HPDE6-E6E7 (cell line): ENCODE measurements at regions not wholly inside any gene's neighbourhood (a gene's known extent, or its start where the extent isn't known, plus 50 kb on each side); places are given as distances from the start of the nearest gene placed in this dataset.
"Not testable (repeated sequence)": the region's sequence is repeated elsewhere in the genome, so short reads cannot be mapped to it uniquely, and the experiment has no call there.

Source experiments
- DNase-seq: peaks from one replicate; pipeline ENCODE4 v3.0.0; 2011; ENCODE audit warnings: missing footprints; ENCODE audit errors: extremely low spot score

DNA sequence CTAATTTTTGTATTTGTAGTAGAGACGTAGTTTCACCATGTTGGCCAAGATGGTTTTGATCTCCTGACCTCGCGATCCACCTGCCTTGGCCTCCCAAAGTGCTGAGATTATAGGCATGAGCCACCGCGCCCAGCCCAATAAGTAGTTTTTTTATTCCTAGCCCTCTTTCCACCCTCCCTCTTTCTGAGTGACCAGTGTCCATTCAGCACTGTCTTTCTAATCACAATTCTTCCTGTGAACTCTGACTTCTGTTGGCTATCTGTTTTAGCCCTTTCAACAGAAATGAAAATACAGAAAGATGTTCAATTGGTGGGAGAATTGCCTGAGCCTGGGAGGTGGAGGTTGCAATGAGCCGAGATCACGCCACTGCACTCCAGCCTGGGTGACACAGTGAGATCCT lies 122.3 kb upstream of the LIFR start:
- DNase-seq = not testable (repeated sequence)

DNA sequence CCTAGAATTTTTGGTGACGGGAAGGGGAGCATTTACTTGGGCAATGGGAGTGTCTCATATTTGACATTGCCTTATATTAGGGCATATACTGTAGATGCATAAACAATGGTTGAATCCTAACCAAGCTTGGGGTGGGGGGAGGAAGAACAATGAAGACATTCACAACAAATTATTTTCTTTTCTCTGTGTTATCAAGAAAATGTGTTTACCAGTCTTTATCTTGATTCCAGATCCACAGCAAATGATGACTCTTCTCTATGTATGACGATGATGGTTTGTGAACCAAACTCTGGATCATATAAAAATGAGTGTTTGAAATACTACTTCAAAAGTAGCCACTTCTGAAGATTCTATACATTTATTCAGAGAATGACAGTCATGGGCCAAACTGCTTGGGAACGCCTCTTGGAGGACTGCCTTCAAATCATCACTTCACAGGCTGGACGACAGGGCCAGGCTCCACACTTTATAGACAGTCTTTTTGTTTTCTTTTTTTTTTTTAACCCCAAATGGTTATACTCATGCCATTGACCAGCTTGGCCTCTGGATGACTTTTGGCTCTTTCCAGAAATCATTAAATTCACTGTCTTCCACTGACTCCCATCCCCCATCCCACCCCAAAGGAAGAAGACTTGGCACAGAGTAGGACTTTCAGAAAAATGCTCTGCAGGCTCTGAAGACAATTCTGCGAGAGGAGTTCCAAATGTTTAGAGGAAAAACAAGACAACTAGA lies 123.8 kb upstream of the LIFR start:
- DNase-seq = no peak

DNA sequence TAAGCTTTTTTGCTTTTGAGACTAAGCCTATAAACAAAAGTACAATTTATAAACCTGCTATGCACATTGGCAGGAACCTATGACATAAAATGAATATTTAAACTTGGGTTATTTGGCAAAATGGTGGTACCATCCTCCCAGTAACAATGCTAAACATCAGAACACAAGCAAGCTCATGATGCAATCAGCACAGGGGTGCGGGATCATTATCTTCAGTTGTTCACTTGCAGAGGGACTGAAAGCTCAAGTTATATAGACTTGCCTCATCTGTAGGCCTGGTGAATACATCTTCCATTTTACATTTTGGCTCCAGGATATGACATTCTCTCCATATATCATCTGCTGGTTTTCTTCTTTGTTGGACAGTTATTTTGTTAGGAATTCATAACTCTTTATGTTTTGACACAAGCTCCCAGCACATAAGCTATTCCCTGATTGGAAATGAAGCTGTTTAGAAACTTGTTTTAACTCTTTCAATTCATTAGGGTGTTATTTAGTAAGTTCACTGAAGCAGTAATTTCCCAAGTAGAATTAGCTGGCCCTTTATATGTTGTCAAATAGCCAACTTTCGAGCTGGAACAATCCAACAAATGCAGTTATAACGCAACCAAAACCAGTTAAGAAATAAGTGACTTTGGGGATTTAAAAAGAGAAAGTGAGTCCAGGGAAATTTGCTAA lies 124.7 kb upstream of the LIFR start:
- DNase-seq = no peak

DNA sequence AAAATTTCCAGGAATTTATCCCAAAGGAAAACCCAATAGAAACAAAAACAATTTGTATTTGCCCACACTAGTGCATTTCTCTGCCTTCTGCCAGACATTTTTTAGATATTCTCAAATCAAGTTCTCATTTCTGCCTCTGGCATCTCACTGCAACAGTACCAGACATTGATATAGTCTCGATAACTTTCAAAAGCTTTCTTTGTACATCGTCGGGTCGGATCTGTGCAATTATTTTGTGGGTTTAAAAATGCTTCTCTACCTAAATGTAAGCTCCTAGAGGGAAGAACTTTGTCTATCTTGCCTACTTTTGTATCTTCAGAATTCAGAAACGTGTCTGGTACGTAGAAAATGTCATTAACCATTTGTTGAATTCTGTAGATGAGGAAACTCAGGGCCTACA lies 125.5 kb upstream of the LIFR start:
- no peak for DNase-seq

DNA sequence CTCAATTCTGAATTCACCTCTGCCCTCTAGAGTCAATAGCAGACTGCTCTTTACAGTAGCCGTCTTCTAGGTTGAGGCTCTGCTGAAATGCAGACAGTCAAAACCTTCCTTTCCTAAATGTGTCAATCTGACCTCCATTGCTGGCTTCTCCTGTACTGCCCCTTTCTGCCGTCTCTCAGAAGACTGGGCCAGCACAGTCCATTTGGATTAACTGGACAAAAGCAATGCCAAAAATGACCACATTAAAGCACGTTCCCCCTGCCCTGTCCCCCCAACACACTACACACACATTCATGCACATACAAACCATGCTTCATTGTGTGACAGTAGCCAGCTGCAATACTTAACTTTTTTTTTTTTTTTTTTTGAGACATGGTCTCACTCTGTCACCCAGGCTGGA lies 130.2 kb upstream of the LIFR start:
- no peak for DNase-seq

DNA sequence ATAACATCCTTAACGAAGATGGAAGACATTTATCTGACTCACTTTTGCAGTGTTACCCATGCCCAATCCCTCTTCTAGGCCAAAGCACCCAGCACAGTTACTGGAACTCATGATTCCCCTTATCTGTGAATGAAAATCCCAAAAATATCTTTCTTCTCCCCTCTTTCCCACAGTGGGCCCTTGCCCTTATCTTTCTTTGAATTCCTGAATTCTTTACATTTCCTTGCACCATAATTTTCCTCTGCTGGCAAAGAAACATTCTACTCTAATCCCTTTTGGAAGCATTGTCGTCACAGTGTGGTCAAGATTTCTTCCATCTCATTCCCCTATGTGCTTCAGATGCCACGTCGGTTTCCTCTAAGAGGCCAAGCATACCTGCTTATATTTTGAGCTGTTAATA lies 135.9 kb upstream of the LIFR start:
- no peak for DNase-seq

DNA sequence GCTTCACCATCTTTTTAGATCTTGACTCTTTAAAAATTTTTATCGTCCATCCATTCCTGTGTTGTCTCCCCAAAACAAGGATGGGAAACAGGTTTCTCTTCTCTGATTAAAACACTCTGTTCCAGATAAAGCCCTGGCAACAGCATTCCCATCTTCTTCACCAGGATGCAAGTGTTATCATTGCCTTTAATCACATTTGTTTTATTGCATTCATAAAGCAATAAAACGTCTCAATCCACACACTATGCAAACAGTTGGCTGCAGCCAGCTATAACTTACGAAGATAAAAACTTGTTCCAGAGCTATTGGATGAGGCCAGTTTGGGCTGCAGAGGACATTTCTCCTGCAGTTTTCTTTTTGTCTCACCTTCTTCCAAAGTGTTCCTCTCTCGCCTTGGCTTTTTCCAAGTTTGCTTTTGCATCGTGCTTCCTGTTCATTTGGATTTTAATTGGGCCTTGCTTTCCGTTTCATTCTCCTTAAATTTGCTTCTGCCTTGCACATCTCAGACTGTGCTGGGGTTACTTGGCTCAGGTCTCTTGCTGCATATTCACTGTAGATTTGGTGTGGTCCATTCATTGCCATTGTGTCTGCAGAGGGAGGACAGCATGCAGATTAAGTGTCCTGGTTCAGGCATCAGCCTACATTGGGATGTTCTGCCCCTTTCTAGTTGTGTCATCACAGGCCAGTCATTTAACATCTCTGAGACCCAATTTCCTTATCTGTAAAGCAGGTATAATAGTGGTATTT lies 136.5 kb upstream of the LIFR start:
- DNase-seq = no peak

DNA sequence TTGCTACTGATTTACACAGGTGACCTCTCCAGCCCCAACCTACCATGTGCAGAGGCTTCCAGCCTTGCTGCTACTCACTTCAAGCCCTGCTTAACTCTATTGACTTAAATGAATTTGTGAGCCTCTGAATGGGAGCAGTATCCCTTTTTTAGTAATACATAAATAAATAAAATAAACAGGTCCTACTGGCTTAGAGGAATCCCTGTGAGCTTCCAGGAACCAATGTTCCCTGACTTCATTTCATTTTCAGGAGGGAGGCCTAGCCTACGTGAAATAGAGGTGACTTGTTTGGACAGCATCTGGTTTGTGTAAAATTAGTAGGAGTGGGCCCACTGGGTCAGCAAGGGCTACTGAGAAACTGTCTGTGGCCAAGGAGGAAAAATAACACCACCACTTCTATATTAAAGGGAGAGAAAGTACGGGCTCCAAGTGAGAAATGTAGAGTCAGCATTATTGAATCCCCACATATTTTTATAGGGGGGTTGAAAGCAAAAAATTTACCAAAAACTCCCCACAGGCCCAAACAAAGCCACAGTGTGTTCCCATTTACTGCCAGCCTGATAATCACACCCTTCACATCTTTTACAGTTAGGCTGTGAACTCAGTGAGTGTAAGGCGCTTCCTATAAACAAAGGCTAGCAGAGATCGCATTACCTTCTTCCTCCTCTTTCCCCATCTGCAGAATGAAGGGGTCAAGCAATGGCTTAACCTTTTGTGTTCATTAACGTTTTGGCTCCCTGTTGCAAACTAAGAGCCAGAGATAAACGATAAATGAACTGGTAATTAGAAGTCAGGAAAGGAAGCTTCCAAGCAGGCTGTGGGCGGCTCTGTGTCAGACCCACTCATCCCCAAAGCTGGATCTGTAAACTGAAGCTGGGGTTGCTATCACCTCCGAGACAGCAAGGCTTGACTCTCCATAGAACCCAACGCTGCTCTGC lies 138.8 kb upstream of the LIFR start:
- no peak for DNase-seq

DNA sequence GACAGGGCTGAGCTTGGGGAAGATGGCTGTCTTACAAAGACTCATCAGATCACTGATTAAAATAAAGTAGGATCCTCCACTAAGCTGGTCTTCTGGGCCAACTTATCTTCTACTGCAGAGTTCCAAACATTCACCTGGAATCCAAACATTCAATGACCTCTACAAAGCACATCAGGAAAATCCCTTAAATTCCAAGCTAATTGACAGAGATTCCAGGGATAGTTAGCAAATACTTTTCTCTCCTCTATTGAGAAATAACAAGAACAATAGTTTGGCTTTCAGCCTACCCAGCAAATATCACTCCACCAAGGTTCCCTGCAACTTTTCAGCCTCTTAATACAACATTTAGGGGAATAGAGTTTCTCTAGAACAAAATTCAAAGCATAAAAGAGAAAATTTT lies 140.6 kb upstream of the LIFR start:
- no peak for DNase-seq

DNA sequence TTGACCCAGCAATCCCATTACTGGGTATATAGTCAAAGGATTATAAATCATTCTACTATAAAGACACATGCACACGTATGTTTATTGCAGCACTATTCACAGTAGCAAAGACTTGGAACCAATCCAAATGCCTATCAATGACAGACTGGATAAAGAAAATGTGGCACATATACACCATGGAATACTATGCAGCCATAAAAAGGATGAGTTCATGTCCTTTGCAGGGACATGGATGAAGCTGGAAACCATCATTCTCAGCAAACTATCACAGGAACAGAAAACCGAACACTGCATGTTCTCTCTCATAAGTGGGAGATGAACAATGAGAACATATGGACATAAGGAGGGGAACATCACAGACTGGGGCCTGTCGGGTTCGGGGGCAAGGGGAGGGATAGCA lies 140.3 kb upstream of the OSMR start:
- not testable (repeated sequence) for DNase-seq

DNA sequence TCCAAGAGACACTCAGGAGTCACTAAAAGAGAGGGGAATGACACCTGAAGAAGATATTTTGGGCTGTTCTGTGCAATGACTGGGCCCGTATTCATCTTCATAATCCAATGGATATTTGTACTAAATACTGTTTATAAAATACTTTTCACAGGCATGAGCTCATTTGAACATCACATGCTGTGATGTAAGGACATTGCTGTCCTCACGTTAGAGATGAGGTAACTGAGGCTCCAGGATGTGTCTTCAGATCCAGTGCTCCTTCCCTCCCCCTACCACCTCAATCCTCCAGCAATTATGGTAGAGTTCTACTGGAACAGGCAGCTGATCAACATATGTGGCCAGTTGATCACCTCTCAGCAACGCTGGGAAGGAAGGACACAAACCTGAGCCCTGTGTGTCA lies 139.4 kb upstream of the OSMR start:
- DNase-seq = no peak

DNA sequence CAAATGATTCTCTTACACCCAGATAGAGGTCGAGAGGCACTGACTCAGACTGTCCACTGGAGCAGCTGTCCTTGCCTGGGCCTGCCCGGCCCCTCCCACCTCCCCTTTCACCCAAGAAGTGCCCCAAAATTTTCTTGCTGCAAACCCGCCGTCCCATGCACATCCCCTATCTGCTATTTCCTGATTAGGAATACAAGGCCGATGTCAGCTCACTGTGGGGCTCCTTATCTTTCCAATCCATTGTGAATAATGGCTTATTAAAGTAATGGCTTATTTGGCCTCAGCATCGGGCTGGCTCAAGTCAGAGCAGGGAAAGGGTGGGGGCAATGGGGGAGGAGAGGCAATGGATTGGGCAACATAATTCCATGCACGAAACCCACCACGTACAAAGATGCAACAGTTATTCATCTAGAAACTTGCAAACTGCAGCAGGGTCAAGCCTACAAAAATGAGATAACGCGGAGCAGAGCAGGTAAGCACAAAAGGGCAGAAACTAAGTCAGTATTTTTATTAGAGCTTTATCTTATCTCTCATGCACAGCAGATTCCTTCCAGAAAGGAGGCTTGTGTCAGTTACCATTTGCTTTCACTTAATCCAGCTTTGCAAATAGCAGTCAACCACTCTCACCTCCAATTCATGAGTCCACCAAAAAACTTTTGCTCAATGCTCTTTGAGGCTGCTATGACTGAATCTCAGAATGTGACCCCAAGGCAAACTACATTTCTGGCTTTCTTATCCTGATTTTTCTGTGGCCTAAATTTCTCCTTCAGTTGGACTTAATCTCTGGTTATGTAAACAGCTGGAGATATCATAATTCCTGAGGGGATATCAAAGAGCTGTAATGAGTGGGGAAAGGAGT lies 138.2 kb upstream of the OSMR start:
- DNase-seq = no peak

DNA sequence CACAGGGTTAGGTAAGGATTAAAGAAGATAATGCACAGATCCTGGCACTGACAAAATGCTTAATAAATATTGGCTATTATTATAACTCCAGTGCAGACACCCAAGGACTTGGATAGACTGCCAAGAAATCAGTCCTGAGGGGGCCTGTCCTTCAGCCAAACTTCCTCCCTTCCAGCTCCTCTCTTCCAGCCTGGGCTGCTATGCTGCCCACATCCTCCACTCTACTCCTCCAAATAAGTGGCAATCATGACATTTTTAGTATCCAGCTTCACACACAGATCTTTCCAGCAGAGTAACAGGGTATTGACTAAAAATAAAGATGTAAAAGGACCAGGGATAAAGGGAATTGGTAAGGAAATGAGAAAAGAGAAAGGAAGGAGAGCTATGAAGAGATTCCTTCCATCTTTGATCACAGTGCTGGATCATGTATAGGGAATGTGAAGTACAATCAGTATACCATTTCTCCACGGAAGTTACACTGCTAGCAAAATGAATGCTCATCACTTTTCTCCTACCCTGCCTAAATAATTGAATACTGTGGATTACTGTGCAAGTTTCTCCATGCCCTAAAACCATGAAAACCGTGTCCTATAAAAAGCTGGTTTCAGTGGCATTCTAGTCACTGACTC lies 136.0 kb upstream of the OSMR start:
- DNase-seq = no peak

DNA sequence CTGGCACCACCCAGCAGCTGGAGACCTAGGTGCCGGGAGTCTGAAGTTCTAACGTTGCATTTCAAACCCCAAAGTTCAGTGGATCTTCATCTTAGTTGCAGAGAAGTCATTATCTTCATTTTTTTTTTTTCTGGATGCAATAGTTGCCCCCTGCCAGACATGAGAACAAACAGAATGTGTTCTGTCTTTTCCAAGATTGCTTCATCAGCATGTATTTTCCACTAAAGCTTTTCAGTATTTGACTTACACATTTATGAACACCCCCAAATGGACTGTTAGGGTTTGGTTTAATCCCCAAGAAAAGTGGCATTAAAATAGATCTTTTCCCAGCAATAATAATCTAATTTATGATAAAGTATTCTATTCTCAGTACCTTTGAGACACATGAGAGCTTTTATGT lies 135.2 kb upstream of the OSMR start:
- no peak for DNase-seq

DNA sequence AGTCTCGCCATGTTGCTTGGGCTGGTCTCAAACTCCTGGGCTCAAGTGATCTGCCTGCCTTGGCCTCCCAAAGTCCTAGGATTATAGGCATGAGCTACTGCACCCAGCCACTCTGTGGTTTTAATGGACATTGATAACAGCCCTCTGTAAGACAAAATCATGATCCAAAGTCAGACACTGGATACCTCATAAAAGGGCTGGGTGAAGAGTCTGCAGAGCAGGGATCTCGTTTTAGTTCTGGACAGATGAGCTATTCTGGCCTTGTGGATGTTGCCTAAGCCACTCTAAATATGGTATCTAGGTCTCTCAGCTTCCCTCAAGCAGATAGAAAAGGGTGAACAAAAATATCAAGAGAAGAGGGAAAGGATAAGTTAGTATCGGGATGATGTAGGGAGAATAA lies 133.4 kb upstream of the OSMR start:
- DNase-seq = no peak

DNA sequence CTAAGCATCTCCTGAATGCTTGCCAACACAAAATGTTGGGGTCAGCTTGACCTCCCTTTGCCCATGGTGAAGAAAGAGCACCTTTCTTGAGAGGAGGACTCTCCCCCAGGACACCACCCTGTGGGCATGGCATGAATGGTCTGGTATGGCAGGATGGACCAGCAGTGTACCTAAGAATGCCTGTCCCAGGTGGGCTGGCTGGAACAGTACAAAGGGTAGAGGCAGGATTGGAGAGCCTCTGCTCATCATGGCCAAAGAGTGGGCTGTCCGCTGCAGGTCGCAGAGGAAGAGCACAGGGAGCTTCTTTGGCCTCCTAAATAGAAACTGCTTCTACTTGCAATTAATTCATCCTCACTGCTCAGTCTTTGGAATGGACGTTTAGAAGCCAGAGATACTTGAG lies 131.6 kb upstream of the OSMR start:
- no peak for DNase-seq

DNA sequence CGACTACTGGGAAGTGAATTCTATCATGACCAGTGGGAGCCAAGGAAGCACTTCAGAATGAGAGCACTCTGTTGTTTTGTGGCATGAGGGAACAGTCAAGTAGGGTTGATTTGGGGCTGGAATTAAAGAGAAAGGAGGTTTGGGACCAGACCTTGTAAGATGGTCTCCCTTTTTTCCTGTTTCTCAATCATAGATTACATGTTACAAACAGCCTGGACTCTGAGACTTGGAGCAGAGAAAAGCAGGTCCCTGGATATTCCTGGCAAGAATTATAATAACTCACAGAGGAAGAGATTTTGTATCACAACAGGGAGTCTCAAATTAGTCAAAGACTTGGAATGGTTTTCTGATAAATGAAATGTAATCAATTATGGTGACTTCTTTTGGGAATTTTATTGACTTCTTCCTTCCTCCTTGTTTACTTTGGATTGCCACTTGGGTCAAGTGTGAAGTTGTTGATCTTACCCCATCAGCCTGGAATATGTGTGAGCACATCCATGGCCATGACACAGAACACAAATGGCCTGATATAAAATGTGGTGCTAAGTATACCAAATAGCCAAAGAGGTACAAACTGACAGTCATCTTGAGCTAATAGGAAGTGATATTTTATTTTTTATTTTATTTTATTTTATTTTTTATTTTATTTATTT lies 131.0 kb upstream of the OSMR start:
- no peak for DNase-seq

DNA sequence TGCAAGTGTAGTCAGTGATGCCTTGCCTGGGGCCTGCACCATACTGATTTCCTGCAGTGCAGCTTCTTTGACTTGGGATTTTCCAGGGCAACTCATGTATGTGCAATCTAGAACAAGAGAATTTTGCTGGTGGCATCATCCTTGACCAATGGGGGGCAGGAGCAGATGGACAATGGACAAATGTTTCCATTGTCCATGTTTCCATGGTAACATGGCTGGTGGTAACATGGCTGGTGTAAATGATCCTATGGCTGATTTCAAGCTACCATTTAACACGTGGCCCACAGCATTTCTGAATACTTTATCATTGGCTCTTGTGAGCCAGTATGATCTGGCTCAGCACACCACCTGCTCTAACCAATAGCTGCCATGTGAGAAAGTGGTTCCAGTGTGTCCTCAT lies 130.1 kb upstream of the OSMR start:
- no peak for DNase-seq

DNA sequence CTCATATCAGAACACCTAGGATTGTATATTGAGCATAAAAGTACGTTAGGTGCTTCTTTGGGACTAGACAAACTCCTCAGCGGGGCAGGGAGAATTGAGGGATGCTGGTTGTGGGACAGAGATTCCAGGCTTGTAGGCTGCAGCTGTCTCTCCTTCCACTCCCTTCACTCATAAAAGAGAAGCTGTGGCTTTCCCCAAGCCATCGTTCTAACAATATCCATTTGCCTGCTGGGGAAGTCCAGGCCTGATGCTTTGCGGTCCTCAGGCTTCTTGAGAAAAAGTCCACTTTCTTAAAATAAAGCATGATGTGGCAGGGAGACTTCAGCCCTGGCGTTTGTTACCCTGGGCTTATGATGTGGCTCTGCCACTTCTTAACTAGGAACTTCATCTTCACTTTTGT lies 129.3 kb upstream of the OSMR start:
- DNase-seq = no peak
